MM.1S (cell line): ENCODE measurements at regions not wholly inside any gene's neighbourhood (a gene's known extent, or its start where the extent isn't known, plus 50 kb on each side); places are given as distances from the start of the nearest gene placed in this dataset.

ENCODE experiments used
- EZH2 ChIP-seq: fragments of 300-600 bp; sonication (generic); optimal IDR thresholded peaks from 2 replicates; pipeline ENCODE3; 2017; ENCODE audit warnings: low read depth, mild to moderate bottlenecking, antibody characterized with exemption, low read length, mixed read lengths
- TF ChIP-seq, protein P1 (sequence below): fragments of 300-600 bp; sonication (generic); IDR thresholded peaks from 2 replicates; pipeline ENCODE4 v1.5.1; 2016; ENCODE audit warnings: antibody characterized with exemption, low read length, mixed read lengths

GRCh38 chr11:69992026-69992425 is 86.1 kb upstream of the ANO1 start:
- TF ChIP-seq, protein P1, sequence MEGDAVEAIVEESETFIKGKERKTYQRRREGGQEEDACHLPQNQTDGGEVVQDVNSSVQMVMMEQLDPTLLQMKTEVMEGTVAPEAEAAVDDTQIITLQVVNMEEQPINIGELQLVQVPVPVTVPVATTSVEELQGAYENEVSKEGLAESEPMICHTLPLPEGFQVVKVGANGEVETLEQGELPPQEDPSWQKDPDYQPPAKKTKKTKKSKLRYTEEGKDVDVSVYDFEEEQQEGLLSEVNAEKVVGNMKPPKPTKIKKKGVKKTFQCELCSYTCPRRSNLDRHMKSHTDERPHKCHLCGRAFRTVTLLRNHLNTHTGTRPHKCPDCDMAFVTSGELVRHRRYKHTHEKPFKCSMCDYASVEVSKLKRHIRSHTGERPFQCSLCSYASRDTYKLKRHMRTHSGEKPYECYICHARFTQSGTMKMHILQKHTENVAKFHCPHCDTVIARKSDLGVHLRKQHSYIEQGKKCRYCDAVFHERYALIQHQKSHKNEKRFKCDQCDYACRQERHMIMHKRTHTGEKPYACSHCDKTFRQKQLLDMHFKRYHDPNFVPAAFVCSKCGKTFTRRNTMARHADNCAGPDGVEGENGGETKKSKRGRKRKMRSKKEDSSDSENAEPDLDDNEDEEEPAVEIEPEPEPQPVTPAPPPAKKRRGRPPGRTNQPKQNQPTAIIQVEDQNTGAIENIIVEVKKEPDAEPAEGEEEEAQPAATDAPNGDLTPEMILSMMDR, result no peak
- no peak for TF ChIP-seq EZH2
